HG03575 (cell line): ENCODE measurements at regions not wholly inside any gene's neighbourhood (a gene's known extent, or its start where the extent isn't known, plus 50 kb on each side); places are given as distances from the start of the nearest gene placed in this dataset.

Experiments
- ATAC-seq: cut with Tn5 transposase; IDR thresholded peaks from one replicate; pipeline ENCODE4 v1.9.1; 2021; ENCODE audit not compliant: unreplicated experiment, insufficient number of reproducible peaks, low FRiP score; ENCODE audit errors: extremely low read depth

- no peak for ATAC-seq
These were observed 103.3 kb downstream of the GPAM start for GRCh38 chr10:112080231-112080630.

- ATAC-seq = no peak
These were observed 101.4 kb downstream of the GPAM start for GRCh38 chr10:112082120-112082519.

GRCh38 chr10:112083472-112083871 lies 100.1 kb downstream of the GPAM start:
- ATAC-seq = no peak

GRCh38 chr10:112087953-112088456 lies 95.6 kb downstream of the GPAM start:
- ATAC-seq = no peak

- ATAC-seq = no peak
These were observed 91.9 kb downstream of the GPAM start for GRCh38 chr10:112091703-112092102.

GRCh38 chr10:112092519-112092918 lies 91.0 kb downstream of the GPAM start:
- ATAC-seq = no peak

GRCh38 chr10:112094984-112095383 lies 88.6 kb downstream of the GPAM start:
- no peak for ATAC-seq

- no peak for ATAC-seq
These were observed 87.8 kb downstream of the GPAM start for GRCh38 chr10:112095731-112096130.

GRCh38 chr10:112098682-112099081 lies 84.9 kb downstream of the GPAM start:
- ATAC-seq = no peak
